Nephron progenitor cell (in vitro differentiated cells): ENCODE measurements at regions not wholly inside any gene's neighbourhood (a gene's known extent, or its start where the extent isn't known, plus 50 kb on each side); places are given as distances from the start of the nearest gene placed in this dataset.

Experiments used
- DNase-seq: peaks from one replicate; pipeline ENCODE4 v3.0.0; 2021
- H3K27ac Mint-ChIP-seq: 2 replicates; pipeline ENCODE4 v1.8.0; 2021; ENCODE audit warnings: mild to moderate bottlenecking, moderate library complexity, mixed read lengths
- H3K27me3 Mint-ChIP-seq: 2 replicates; pipeline ENCODE4 v1.8.0; 2021; ENCODE audit warnings: mild to moderate bottlenecking, low read depth, mixed read lengths; ENCODE audit not compliant: poor library complexity
- H3K36me3 Mint-ChIP-seq: 2 replicates; pipeline ENCODE4 v1.8.0; 2021; ENCODE audit warnings: low read depth, mixed read lengths
- H3K4me1 Mint-ChIP-seq: 2 replicates; pipeline ENCODE4 v1.8.0; 2021; ENCODE audit warnings: mixed read lengths
- H3K4me3 Mint-ChIP-seq: 2 replicates; pipeline ENCODE4 v1.8.0; 2021; ENCODE audit warnings: mild to moderate bottlenecking, moderate library complexity, mixed read lengths
- H3K9me3 Mint-ChIP-seq: 2 replicates; pipeline ENCODE4 v1.8.0; 2021; ENCODE audit warnings: mild to moderate bottlenecking, moderate library complexity, mixed read lengths
- CTCF ChIP-seq: fragments of 200-600 bp; sonication (generic); IDR thresholded peaks from 2 replicates; pipeline ENCODE4 v1.5.0; 2021; ENCODE audit warnings: antibody characterized with exemption

GRCh38 chr2:226153553-226153952 is 646.1 kb downstream of the IRS1 start:
- no peaks in the 10 kb centered on the region for H3K27me3 Mint-ChIP-seq
- H3K36me3 Mint-ChIP-seq, result no peaks in the 10 kb centered on the region
- H3K4me3 Mint-ChIP-seq, result no peak overlapping the region
- H3K9me3 Mint-ChIP-seq, result no peaks in the 10 kb centered on the region
- no peak overlapping the region for H3K27ac Mint-ChIP-seq
- no peak for TF ChIP-seq CTCF
- no peak for DNase-seq
- H3K4me1 Mint-ChIP-seq, result peaks cover 30% of the 10 kb centered on the region

GRCh38 chr2:226151157-226151556 is 648.5 kb downstream of the IRS1 start:
- no peak for DNase-seq
- peaks cover 22% of the 10 kb centered on the region for H3K4me1 Mint-ChIP-seq
- H3K27me3 Mint-ChIP-seq, result no peaks in the 10 kb centered on the region
- H3K27ac Mint-ChIP-seq, result no peak overlapping the region
- peaks cover 6% of the 10 kb centered on the region for H3K9me3 Mint-ChIP-seq
- no peaks in the 10 kb centered on the region for H3K36me3 Mint-ChIP-seq
- TF ChIP-seq CTCF, result no peak
- no peak overlapping the region for H3K4me3 Mint-ChIP-seq

- Mint-ChIP-seq H3K27ac (no peak overlapping the region), H3K36me3 (no peaks in the 10 kb centered on the region), H3K9me3 (peaks cover 2% of the 10 kb centered on the region), H3K27me3 (peaks cover 3% of the 10 kb centered on the region), H3K4me1 (no peaks in the 10 kb centered on the region), H3K4me3 (no peak overlapping the region)
- DNase-seq, result no peak
- no peak for TF ChIP-seq CTCF
Observed at GRCh38 chr2:226143091-226143490, 656.5 kb downstream of the IRS1 start.

GRCh38 chr2:226142463-226142862 is 657.2 kb downstream of the IRS1 start:
- H3K4me1 Mint-ChIP-seq, result no peaks in the 10 kb centered on the region
- no peak overlapping the region for H3K27ac Mint-ChIP-seq
- no peak for DNase-seq
- H3K9me3 Mint-ChIP-seq, result no peaks in the 10 kb centered on the region
- no peaks in the 10 kb centered on the region for H3K36me3 Mint-ChIP-seq
- TF ChIP-seq CTCF, result no peak
- no peak overlapping the region for H3K4me3 Mint-ChIP-seq
- H3K27me3 Mint-ChIP-seq, result peaks cover 3% of the 10 kb centered on the region

GRCh38 chr2:226140594-226140993 is 659.0 kb downstream of the IRS1 start:
- no peak for TF ChIP-seq CTCF
- no peak for DNase-seq
- Mint-ChIP-seq H3K36me3 (no peaks in the 10 kb centered on the region), H3K4me3 (no peak overlapping the region), H3K9me3 (no peaks in the 10 kb centered on the region), H3K27me3 (peaks cover 3% of the 10 kb centered on the region), H3K4me1 (no peaks in the 10 kb centered on the region), H3K27ac (no peak overlapping the region)

- no peaks in the 10 kb centered on the region for H3K4me1 Mint-ChIP-seq
- no peaks in the 10 kb centered on the region for H3K9me3 Mint-ChIP-seq
- peaks cover 3% of the 10 kb centered on the region for H3K27me3 Mint-ChIP-seq
- TF ChIP-seq CTCF, result no peak
- H3K27ac Mint-ChIP-seq, result no peak overlapping the region
- no peak for DNase-seq
- no peaks in the 10 kb centered on the region for H3K36me3 Mint-ChIP-seq
- no peak overlapping the region for H3K4me3 Mint-ChIP-seq
Observed at GRCh38 chr2:226139759-226140158, 659.9 kb downstream of the IRS1 start.
